ENCODE measurements at regions not wholly inside any gene's neighbourhood (a gene's known extent, or its start where the extent isn't known, plus 50 kb on each side); places are given as distances from the start of the nearest gene placed in this dataset.

- TF ChIP-seq CTCF (IDR thresholded peaks at IDR 0.05; ENCODE audit: low read depth, low read length, missing control alignments), result no peak
- no peak overlapping the region for H3K4me3 ChIP-seq (ENCODE audit: low read depth, low read length)
- no peak for DNase-seq (ENCODE audit: low read depth)
Measured at GRCh38 chr14:100638211-100638855, 51.1 kb upstream of the BEGAIN start.

GRCh38 chr14:100639280-100639679, 52.1 kb upstream of the BEGAIN start:
- no peak for TF ChIP-seq CTCF (IDR thresholded peaks at IDR 0.05; ENCODE audit: low read depth, low read length, missing control alignments)
- no peak for DNase-seq (ENCODE audit: low read depth)
- no peak overlapping the region for H3K4me3 ChIP-seq (ENCODE audit: low read depth, low read length)

- H3K4me3 ChIP-seq (ENCODE audit: low read depth, low read length), result no peak overlapping the region
- peak; percentile 13 for DNase-seq (ENCODE audit: low read depth)
- no peak for TF ChIP-seq CTCF (IDR thresholded peaks at IDR 0.05; ENCODE audit: low read depth, low read length, missing control alignments)
Measured at GRCh38 chr14:100640471-100641273, 53.5 kb upstream of the BEGAIN start.

- no peak for DNase-seq (ENCODE audit: low read depth)
- no peak overlapping the region for H3K4me3 ChIP-seq (ENCODE audit: low read depth, low read length)
- TF ChIP-seq CTCF (IDR thresholded peaks at IDR 0.05; ENCODE audit: low read depth, low read length, missing control alignments), result no peak
Measured at GRCh38 chr14:100641274-100641860, 54.1 kb upstream of the BEGAIN start.

- TF ChIP-seq CTCF (IDR thresholded peaks at IDR 0.05; ENCODE audit: low read depth, low read length, missing control alignments), result no peak
- no peak overlapping the region for H3K4me3 ChIP-seq (ENCODE audit: low read depth, low read length)
Measured at GRCh38 chr14:100643426-100643825, 56.2 kb upstream of the BEGAIN start.

GRCh38 chr14:100644383-100644782, 57.2 kb upstream of the BEGAIN start:
- DNase-seq (ENCODE audit: low read depth), result no peak
- no peak for TF ChIP-seq CTCF (IDR thresholded peaks at IDR 0.05; ENCODE audit: low read depth, low read length, missing control alignments)
- H3K4me3 ChIP-seq (ENCODE audit: low read depth, low read length), result no peak overlapping the region

More at GRCh38 chr14:100643426-100643825, 56.2 kb upstream of the BEGAIN start:
- DNase-seq (ENCODE audit: low read depth), result no peak
